ENCODE measurements at regions not wholly inside any gene's neighbourhood (a gene's known extent, or its start where the extent isn't known, plus 50 kb on each side); places are given as distances from the start of the nearest gene placed in this dataset.
"Not testable (repeated sequence)": the region's sequence is repeated elsewhere in the genome, so short reads cannot be mapped to it uniquely, and the experiment has no call there.

- H3K4me1 Mint-ChIP-seq (ENCODE audit: low read depth, unreplicated experiment), result no peaks in the 10 kb centered on the region
Measured at GRCh38 chr6:27539551-27539950, 66.6 kb upstream of the ZNF184 start.

DNA sequence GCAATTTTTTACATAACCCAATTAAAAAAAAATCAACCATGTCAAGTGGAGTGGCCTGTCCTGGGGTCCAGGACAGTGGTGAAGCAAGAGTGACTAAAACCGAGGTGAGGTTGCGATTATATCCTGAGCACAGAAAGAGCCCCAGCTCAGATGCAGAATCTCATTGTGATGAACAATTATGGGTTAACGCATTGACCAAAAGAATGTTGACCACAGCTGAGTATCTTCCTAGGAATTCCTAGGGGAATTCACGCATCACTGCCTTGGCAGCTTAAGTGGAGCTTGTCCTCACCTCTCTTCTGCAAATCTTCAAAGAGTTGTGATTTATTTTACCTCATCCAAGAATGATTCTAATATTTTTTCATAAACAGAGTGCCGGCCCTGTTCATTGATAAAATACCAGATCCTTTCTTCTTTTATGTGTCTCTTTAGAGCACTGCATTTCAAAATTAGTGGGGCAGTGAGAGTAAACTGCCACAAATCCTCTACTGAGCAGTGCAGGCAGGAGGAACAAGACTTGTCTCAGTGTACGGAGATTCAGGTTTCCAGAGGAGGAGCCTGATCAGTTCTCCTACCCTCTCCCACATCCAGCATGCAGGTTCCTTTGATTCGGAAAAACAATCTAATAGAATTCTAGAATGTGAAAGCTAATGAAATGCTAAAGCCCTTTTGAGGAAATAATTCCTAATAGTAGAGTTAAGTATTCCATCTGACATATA is 60.1 kb upstream of the ZNF184 start:
- intact Hi-C loops (cut with micrococcal nuclease; ENCODE audit: unreplicated experiment), result no loop called here
- TF ChIP-seq, protein P1, sequence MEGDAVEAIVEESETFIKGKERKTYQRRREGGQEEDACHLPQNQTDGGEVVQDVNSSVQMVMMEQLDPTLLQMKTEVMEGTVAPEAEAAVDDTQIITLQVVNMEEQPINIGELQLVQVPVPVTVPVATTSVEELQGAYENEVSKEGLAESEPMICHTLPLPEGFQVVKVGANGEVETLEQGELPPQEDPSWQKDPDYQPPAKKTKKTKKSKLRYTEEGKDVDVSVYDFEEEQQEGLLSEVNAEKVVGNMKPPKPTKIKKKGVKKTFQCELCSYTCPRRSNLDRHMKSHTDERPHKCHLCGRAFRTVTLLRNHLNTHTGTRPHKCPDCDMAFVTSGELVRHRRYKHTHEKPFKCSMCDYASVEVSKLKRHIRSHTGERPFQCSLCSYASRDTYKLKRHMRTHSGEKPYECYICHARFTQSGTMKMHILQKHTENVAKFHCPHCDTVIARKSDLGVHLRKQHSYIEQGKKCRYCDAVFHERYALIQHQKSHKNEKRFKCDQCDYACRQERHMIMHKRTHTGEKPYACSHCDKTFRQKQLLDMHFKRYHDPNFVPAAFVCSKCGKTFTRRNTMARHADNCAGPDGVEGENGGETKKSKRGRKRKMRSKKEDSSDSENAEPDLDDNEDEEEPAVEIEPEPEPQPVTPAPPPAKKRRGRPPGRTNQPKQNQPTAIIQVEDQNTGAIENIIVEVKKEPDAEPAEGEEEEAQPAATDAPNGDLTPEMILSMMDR (IDR thresholded peaks at IDR 0.05; ENCODE audit: insufficient read depth in 1 of 2, low read depth in 1 of 2, low read length in 1 of 2, severe bottlenecking in 1 of 2, unreplicated experiment in 1 of 2), result no peak
- H3K4me1 ChIP-seq, result peaks cover 6% of the 10 kb centered on the region; the same call in 1 of the 2 replicates
- no peak overlapping the region for H3K27ac Mint-ChIP-seq (ENCODE audit: unreplicated experiment)
- peak in 1 of 2 experiments; percentile 4 for DNase-seq
- no peak overlapping the region for H3K4me3 ChIP-seq (ENCODE audit: low read depth, low read length)
- H3K36me3 Mint-ChIP-seq (ENCODE audit: insufficient read depth, unreplicated experiment), result no peaks in the 10 kb centered on the region
- no peaks in the 10 kb centered on the region for H3K36me3 ChIP-seq (ENCODE audit: control insufficient read depth, insufficient read depth, low read length)
- H3K4me1 Mint-ChIP-seq (ENCODE audit: low read depth, unreplicated experiment), result no peaks in the 10 kb centered on the region
- ChIA-PET POLR2A (no interaction called here), CTCF (interaction anchor here (0.9 to 1.2 kb wide), 2 partner anchors 14 to 23 kb away, joined by 3 read pairs; no protein-coding TSS in a partner anchor)
- no peaks in the 10 kb centered on the region for H3K27me3 ChIP-seq (replicated peaks; ENCODE audit: control insufficient read depth, insufficient read depth, low read length)
- H3K9me3 Mint-ChIP-seq (ENCODE audit: unreplicated experiment), result no peaks in the 10 kb centered on the region
- H3K27me3 Mint-ChIP-seq (ENCODE audit: insufficient read depth, unreplicated experiment), result no peaks in the 10 kb centered on the region
- H3K9me3 ChIP-seq, result no peaks in the 10 kb centered on the region
- peak overlapping the region; percentile 31 for H3K4me3 Mint-ChIP-seq (ENCODE audit: unreplicated experiment)
- no TSS peak for BruUV-seq (replicated peaks)

More at GRCh38 chr6:27539551-27539950, 66.6 kb upstream of the ZNF184 start:
- H3K27me3 ChIP-seq (replicated peaks; ENCODE audit: control insufficient read depth, insufficient read depth, low read length), result no peaks in the 10 kb centered on the region
- POLR2A ChIA-PET, result interaction anchor here (0.6 to 0.7 kb wide), 2 partner anchors 86 to 137 kb away, joined by 3 to 4 read pairs; no protein-coding TSS in a partner anchor
- intact Hi-C loops (cut with micrococcal nuclease; ENCODE audit: unreplicated experiment), result no loop called here
- no peak overlapping the region for H3K4me3 ChIP-seq (ENCODE audit: low read depth, low read length)
- DNase-seq, result no peak
- CTCF ChIA-PET, result no interaction called here
- BruUV-seq (replicated peaks), result no TSS peak
- no peaks in the 10 kb centered on the region for H3K9me3 Mint-ChIP-seq (ENCODE audit: unreplicated experiment)
- no peaks in the 10 kb centered on the region for H3K9me3 ChIP-seq
- H3K4me1 ChIP-seq, result no peaks in the 10 kb centered on the region; the same call in 1 of the 2 replicates
- H3K36me3 ChIP-seq (ENCODE audit: control insufficient read depth, insufficient read depth, low read length), result no peaks in the 10 kb centered on the region
- no peaks in the 10 kb centered on the region for H3K27me3 Mint-ChIP-seq (ENCODE audit: insufficient read depth, unreplicated experiment)
- TF ChIP-seq, protein P1 (IDR thresholded peaks at IDR 0.05; ENCODE audit: insufficient read depth in 1 of 2, low read depth in 1 of 2, low read length in 1 of 2, severe bottlenecking in 1 of 2, unreplicated experiment in 1 of 2), result no peak
- H3K4me3 Mint-ChIP-seq (ENCODE audit: unreplicated experiment), result no peak overlapping the region
- no peaks in the 10 kb centered on the region for H3K36me3 Mint-ChIP-seq (ENCODE audit: insufficient read depth, unreplicated experiment)
- H3K27ac Mint-ChIP-seq (ENCODE audit: unreplicated experiment), result no peak overlapping the region

- Histone ChIP-seq H3K9me3 (no peaks in the 10 kb centered on the region), H3K4me1 (peaks cover 6% of the 10 kb centered on the region; the same call in 1 of the 2 replicates), H3K36me3 (ENCODE audit: control insufficient read depth, insufficient read depth, low read length) (no peaks in the 10 kb centered on the region), H3K4me3 (ENCODE audit: low read depth, low read length) (no peak overlapping the region), H3K27me3 (replicated peaks; ENCODE audit: control insufficient read depth, insufficient read depth, low read length) (no peaks in the 10 kb centered on the region)
- Mint-ChIP-seq H3K27me3 (ENCODE audit: insufficient read depth, unreplicated experiment) (no peaks in the 10 kb centered on the region), H3K27ac (ENCODE audit: unreplicated experiment) (no peak overlapping the region), H3K36me3 (ENCODE audit: insufficient read depth, unreplicated experiment) (no peaks in the 10 kb centered on the region), H3K9me3 (ENCODE audit: unreplicated experiment) (no peaks in the 10 kb centered on the region), H3K4me3 (ENCODE audit: unreplicated experiment) (no peak overlapping the region), H3K4me1 (ENCODE audit: low read depth, unreplicated experiment) (no peaks in the 10 kb centered on the region)
- no peak for DNase-seq
- BruUV-seq (replicated peaks), result no TSS peak
- TF ChIP-seq, protein P1 (IDR thresholded peaks at IDR 0.05; ENCODE audit: insufficient read depth in 1 of 2, low read depth in 1 of 2, low read length in 1 of 2, severe bottlenecking in 1 of 2, unreplicated experiment in 1 of 2), result no peak
- intact Hi-C loops (cut with micrococcal nuclease; ENCODE audit: unreplicated experiment), result no loop called here
- ChIA-PET POLR2A (no interaction called here), CTCF (interaction anchor here (1.2 kb wide), 1 partner anchor 13 kb away, joined by 3 read pairs; no protein-coding TSS in a partner anchor)
Measured at GRCh38 chr6:27531772-27532459, 59.0 kb upstream of the ZNF184 start.

- intact Hi-C loops (cut with micrococcal nuclease; ENCODE audit: unreplicated experiment); CTCF ChIA-PET; H3K4me3 ChIP-seq (ENCODE audit: low read depth, low read length); H3K27me3 ChIP-seq (replicated peaks; ENCODE audit: control insufficient read depth, insufficient read depth, low read length); H3K36me3 Mint-ChIP-seq (ENCODE audit: insufficient read depth, unreplicated experiment); H3K4me1 ChIP-seq; H3K4me3 Mint-ChIP-seq (ENCODE audit: unreplicated experiment); BruUV-seq (replicated peaks); H3K9me3 Mint-ChIP-seq (ENCODE audit: unreplicated experiment); H3K27ac Mint-ChIP-seq (ENCODE audit: unreplicated experiment); H3K4me1 Mint-ChIP-seq (ENCODE audit: low read depth, unreplicated experiment); POLR2A ChIA-PET; H3K27me3 Mint-ChIP-seq (ENCODE audit: insufficient read depth, unreplicated experiment); H3K36me3 ChIP-seq (ENCODE audit: control insufficient read depth, insufficient read depth, low read length); DNase-seq; H3K9me3 ChIP-seq: not testable (repeated sequence)
Measured at GRCh38 chr6:27529796-27530195, 56.9 kb upstream of the ZNF184 start.
